ENCODE measurements at regions not wholly inside any gene's neighbourhood (a gene's known extent, or its start where the extent isn't known, plus 50 kb on each side); places are given as distances from the start of the nearest gene placed in this dataset.

GRCh38 chr9:82116556-82116955 lies 128.0 kb downstream of the SPATA31D1 start:
- TF ChIP-seq TAF1 (IDR thresholded peaks at IDR 0.05; ENCODE audit: borderline replicate concordance, insufficient read depth, low read length) (no peak), POLR2AphosphoS5 (IDR thresholded peaks at IDR 0.05; ENCODE audit: low read depth, low read length) (no peak), REST (IDR thresholded peaks at IDR 0.05; ENCODE audit: insufficient read depth in 1 of 2, low read depth in 2 of 2, low read length in 2 of 2) (no peak)

Measured in PFSK-1 (cell line).